ENCODE measurements at regions not wholly inside any gene's neighbourhood (a gene's known extent, or its start where the extent isn't known, plus 50 kb on each side); places are given as distances from the start of the nearest gene placed in this dataset.
"Not testable (repeated sequence)": the region's sequence is repeated elsewhere in the genome, so short reads cannot be mapped to it uniquely, and the experiment has no call there.

GRCh38 chr4:153884325-153884724 is 95.4 kb upstream of the SFRP2 start:
- no peak overlapping the region for H3K4me3 ChIP-seq (ENCODE audit: low read depth, low read length)
- no peak for TF ChIP-seq CTCF (IDR thresholded peaks at IDR 0.05; ENCODE audit: borderline replicate concordance, insufficient read depth, low read depth, low read length)

GRCh38 chr4:153880983-153881382 is 92.1 kb upstream of the SFRP2 start:
- H3K4me3 ChIP-seq (ENCODE audit: low read depth, low read length) = no peak overlapping the region
- no peak for TF ChIP-seq CTCF (IDR thresholded peaks at IDR 0.05; ENCODE audit: borderline replicate concordance, insufficient read depth, low read depth, low read length)

- no peak for TF ChIP-seq CTCF (IDR thresholded peaks at IDR 0.05; ENCODE audit: borderline replicate concordance, insufficient read depth, low read depth, low read length)
- no peak overlapping the region for H3K4me3 ChIP-seq (ENCODE audit: low read depth, low read length)
These were observed 89.0 kb upstream of the SFRP2 start for GRCh38 chr4:153877898-153878297.

- no peak for TF ChIP-seq CTCF (IDR thresholded peaks at IDR 0.05; ENCODE audit: borderline replicate concordance, insufficient read depth, low read depth, low read length)
These were observed 84.9 kb upstream of the SFRP2 start for GRCh38 chr4:153873741-153874140.

GRCh38 chr4:153866766-153867165 is 77.9 kb upstream of the SFRP2 start:
- not testable (repeated sequence) for H3K4me3 ChIP-seq (ENCODE audit: low read depth, low read length)

More at GRCh38 chr4:153873741-153874140, 84.9 kb upstream of the SFRP2 start:
- H3K4me3 ChIP-seq (ENCODE audit: low read depth, low read length) = no peak overlapping the region

GRCh38 chr4:153852501-153852900 is 63.6 kb upstream of the SFRP2 start:
- H3K4me3 ChIP-seq (ENCODE audit: low read depth, low read length) = no peak overlapping the region
- TF ChIP-seq CTCF (IDR thresholded peaks at IDR 0.05; ENCODE audit: borderline replicate concordance, insufficient read depth, low read depth, low read length) = no peak

- H3K4me3 ChIP-seq (ENCODE audit: low read depth, low read length) = no peak overlapping the region
- no peak for TF ChIP-seq CTCF (IDR thresholded peaks at IDR 0.05; ENCODE audit: borderline replicate concordance, insufficient read depth, low read depth, low read length)
These were observed 61.8 kb upstream of the SFRP2 start for GRCh38 chr4:153850533-153851280.

All from GM12875 (cell line).